SJCRH30 (cell line): ENCODE measurements at regions not wholly inside any gene's neighbourhood (a gene's known extent, or its start where the extent isn't known, plus 50 kb on each side); places are given as distances from the start of the nearest gene placed in this dataset.
"Not testable (repeated sequence)": the region's sequence is repeated elsewhere in the genome, so short reads cannot be mapped to it uniquely, and the experiment has no call there.

Experiments used
- DNase-seq, 2 experiments: peaks; one replicate each; pipeline ENCODE4 v3.0.0-alpha.2; 2015 to 2020
- H3K27ac ChIP-seq: fragments of 250-450 bp; sonication (Bioruptor Pico); 2 replicates; pipeline ENCODE4 v1.5.1; 2020; ENCODE audit warnings: mild to moderate bottlenecking, moderate library complexity
- H3K27me3 ChIP-seq: fragments of 250-450 bp; sonication (Bioruptor Pico); 2 replicates; pipeline ENCODE4 v1.5.1; 2020; ENCODE audit warnings: mild to moderate bottlenecking, moderate library complexity
- H3K36me3 ChIP-seq: fragments of 250-450 bp; sonication (Bioruptor Pico); 2 replicates; pipeline ENCODE4 v1.5.1; 2020; ENCODE audit warnings: mild to moderate bottlenecking, moderate library complexity
- H3K4me1 ChIP-seq: fragments of 250-450 bp; sonication (Bioruptor Pico); 2 replicates; pipeline ENCODE4 v1.5.1; 2020; ENCODE audit warnings: mild to moderate bottlenecking, moderate library complexity
- H3K4me3 ChIP-seq: fragments of 250-450 bp; sonication (Bioruptor Pico); 2 replicates; pipeline ENCODE4 v1.5.1; 2020; ENCODE audit warnings: mild to moderate bottlenecking, moderate library complexity
- H3K9me3 ChIP-seq: fragments of 250-450 bp; sonication (Bioruptor Pico); replicated peaks from 2 replicates; pipeline ENCODE4 v1.5.1; 2020; ENCODE audit warnings: mild to moderate bottlenecking, moderate library complexity

- Histone ChIP-seq H3K27me3 (no peaks in the 10 kb centered on the region), H3K4me1 (peaks cover 5% of the 10 kb centered on the region; the same call in 1 of the 2 replicates), H3K9me3 (no peaks in the 10 kb centered on the region; the same call in 1 of the 2 replicates), H3K27ac (no peak overlapping the region), H3K4me3 (no peak overlapping the region), H3K36me3 (no peaks in the 10 kb centered on the region)
- DNase-seq = no peak
Observed at GRCh38 chr15:81723701-81724100, 322.1 kb downstream of the MEX3B start.

GRCh38 chr15:81723113-81723651 lies 322.6 kb downstream of the MEX3B start:
- Histone ChIP-seq H3K9me3 (no peaks in the 10 kb centered on the region; the same call in 1 of the 2 replicates), H3K4me1 (no peaks in the 10 kb centered on the region), H3K27me3 (no peaks in the 10 kb centered on the region), H3K4me3 (no peak overlapping the region), H3K36me3 (no peaks in the 10 kb centered on the region), H3K27ac (no peak overlapping the region)
- no peak for DNase-seq

- DNase-seq, H3K27ac ChIP-seq, H3K9me3 ChIP-seq, H3K4me1 ChIP-seq, H3K4me3 ChIP-seq, H3K27me3 ChIP-seq, H3K36me3 ChIP-seq: not testable (repeated sequence)
Observed at GRCh38 chr15:81716468-81716867, 329.4 kb downstream of the MEX3B start.

- Histone ChIP-seq H3K27me3 (no peaks in the 10 kb centered on the region), H3K4me1 (no peaks in the 10 kb centered on the region), H3K4me3 (no peak overlapping the region), H3K9me3 (0 out of 2 replicates have a peak, but pooled peaks cover 3% of the 10 kb centered on the region), H3K27ac (no peak overlapping the region), H3K36me3 (no peaks in the 10 kb centered on the region)
- DNase-seq = no peak
Observed at GRCh38 chr15:81710328-81710727, 335.5 kb downstream of the MEX3B start.

GRCh38 chr15:81706816-81707346 lies 332.9 kb upstream of the TMC3 start:
- not testable (repeated sequence) for H3K36me3 ChIP-seq, H3K4me3 ChIP-seq, DNase-seq, H3K4me1 ChIP-seq, H3K27ac ChIP-seq, H3K27me3 ChIP-seq, H3K9me3 ChIP-seq

- H3K4me3 ChIP-seq, H3K36me3 ChIP-seq, DNase-seq, H3K9me3 ChIP-seq, H3K27me3 ChIP-seq, H3K27ac ChIP-seq, H3K4me1 ChIP-seq: not testable (repeated sequence)
Observed at GRCh38 chr15:81705727-81706126, 331.7 kb upstream of the TMC3 start.

- Histone ChIP-seq H3K27ac (no peak overlapping the region), H3K4me3 (no peak overlapping the region), H3K27me3 (no peaks in the 10 kb centered on the region), H3K9me3 (peaks cover 11% of the 10 kb centered on the region; the same call in 1 of the 2 replicates), H3K36me3 (no peaks in the 10 kb centered on the region), H3K4me1 (no peaks in the 10 kb centered on the region)
- no peak for DNase-seq
Observed at GRCh38 chr15:81686021-81686420, 312.0 kb upstream of the TMC3 start.

GRCh38 chr15:81685237-81685636 lies 311.2 kb upstream of the TMC3 start:
- no peak for DNase-seq
- Histone ChIP-seq H3K4me1 (no peaks in the 10 kb centered on the region), H3K27ac (no peak overlapping the region), H3K27me3 (no peaks in the 10 kb centered on the region), H3K36me3 (no peaks in the 10 kb centered on the region), H3K9me3 (peaks cover 11% of the 10 kb centered on the region; the same call in 1 of the 2 replicates), H3K4me3 (no peak overlapping the region)

GRCh38 chr15:81680829-81681228 lies 306.8 kb upstream of the TMC3 start:
- DNase-seq = no peak
- Histone ChIP-seq H3K4me1 (no peaks in the 10 kb centered on the region), H3K4me3 (no peak overlapping the region), H3K27ac (no peak overlapping the region), H3K9me3 (peaks cover 2% of the 10 kb centered on the region; the same call in 1 of the 2 replicates), H3K27me3 (no peaks in the 10 kb centered on the region), H3K36me3 (no peaks in the 10 kb centered on the region)

GRCh38 chr15:81666839-81667238 lies 292.8 kb upstream of the TMC3 start:
- Histone ChIP-seq H3K27me3 (no peaks in the 10 kb centered on the region), H3K27ac (no peak overlapping the region), H3K4me3 (no peak overlapping the region), H3K36me3 (no peaks in the 10 kb centered on the region), H3K9me3 (no peaks in the 10 kb centered on the region; the same call in 1 of the 2 replicates), H3K4me1 (no peaks in the 10 kb centered on the region)
- no peak for DNase-seq

- DNase-seq = no peak
- Histone ChIP-seq H3K4me3 (no peak overlapping the region), H3K9me3 (no peaks in the 10 kb centered on the region), H3K36me3 (no peaks in the 10 kb centered on the region), H3K27me3 (no peaks in the 10 kb centered on the region), H3K4me1 (no peaks in the 10 kb centered on the region), H3K27ac (no peak overlapping the region)
Observed at GRCh38 chr15:81660976-81661375, 287.0 kb upstream of the TMC3 start.

- Histone ChIP-seq H3K4me3 (no peak overlapping the region), H3K4me1 (no peaks in the 10 kb centered on the region), H3K36me3 (no peaks in the 10 kb centered on the region), H3K27ac (no peak overlapping the region), H3K27me3 (no peaks in the 10 kb centered on the region), H3K9me3 (no peaks in the 10 kb centered on the region)
- no peak for DNase-seq
Observed at GRCh38 chr15:81653259-81653658, 279.2 kb upstream of the TMC3 start.

GRCh38 chr15:81645470-81645869 lies 271.5 kb upstream of the TMC3 start:
- no peaks in the 10 kb centered on the region; the same call in 1 of the 2 replicates for H3K9me3 ChIP-seq
- H3K36me3 ChIP-seq = no peaks in the 10 kb centered on the region
- peaks cover 31% of the 10 kb centered on the region for H3K4me1 ChIP-seq
- H3K4me3 ChIP-seq = no peak overlapping the region
- DNase-seq = no peak
- H3K27me3 ChIP-seq = no peaks in the 10 kb centered on the region
- no peak overlapping the region for H3K27ac ChIP-seq

- no peak overlapping the region for H3K4me3 ChIP-seq
- H3K4me1 ChIP-seq = peaks cover 39% of the 10 kb centered on the region
- H3K27me3 ChIP-seq = no peaks in the 10 kb centered on the region
- H3K9me3 ChIP-seq = no peaks in the 10 kb centered on the region; the same call in 1 of the 2 replicates
- H3K36me3 ChIP-seq = no peaks in the 10 kb centered on the region
- no peak for DNase-seq
- H3K27ac ChIP-seq = peak overlapping the region; percentile 96
Observed at GRCh38 chr15:81643771-81644170, 269.8 kb upstream of the TMC3 start.

GRCh38 chr15:81642451-81642990 lies 268.5 kb upstream of the TMC3 start:
- no peaks in the 10 kb centered on the region for H3K27me3 ChIP-seq
- DNase-seq = peak; percentile 69 to 90

GRCh38 chr15:81636064-81636463 lies 262.1 kb upstream of the TMC3 start:
- H3K36me3 ChIP-seq, H3K27ac ChIP-seq, H3K4me3 ChIP-seq, DNase-seq, H3K27me3 ChIP-seq, H3K9me3 ChIP-seq: not testable (repeated sequence)
- peaks cover 14% of the 10 kb centered on the region for H3K4me1 ChIP-seq

More at GRCh38 chr15:81642451-81642990, 268.5 kb upstream of the TMC3 start:
- H3K36me3 ChIP-seq = no peaks in the 10 kb centered on the region
- H3K9me3 ChIP-seq = no peaks in the 10 kb centered on the region; the same call in 1 of the 2 replicates
- peak overlapping the region; percentile 96 for H3K27ac ChIP-seq
- peak overlapping the region; percentile 34 for H3K4me3 ChIP-seq
- H3K4me1 ChIP-seq = peaks cover 39% of the 10 kb centered on the region
